Stimulated activated CD8-positive, alpha-beta memory T cell treated with anti-CD3 and anti-CD28 coated beads, Interleukin-15, amount 100 ng/mL, for 1 hour (primary cell): ENCODE measurements at regions not wholly inside any gene's neighbourhood (a gene's known extent, or its start where the extent isn't known, plus 50 kb on each side); places are given as distances from the start of the nearest gene placed in this dataset.
"Not testable (repeated sequence)": the region's sequence is repeated elsewhere in the genome, so short reads cannot be mapped to it uniquely, and the experiment has no call there.

Experiments used
- DNase-seq: peaks from one replicate; pipeline ENCODE4 v3.0.0-alpha.2; 2020; ENCODE audit warnings: low read depth

DNA sequence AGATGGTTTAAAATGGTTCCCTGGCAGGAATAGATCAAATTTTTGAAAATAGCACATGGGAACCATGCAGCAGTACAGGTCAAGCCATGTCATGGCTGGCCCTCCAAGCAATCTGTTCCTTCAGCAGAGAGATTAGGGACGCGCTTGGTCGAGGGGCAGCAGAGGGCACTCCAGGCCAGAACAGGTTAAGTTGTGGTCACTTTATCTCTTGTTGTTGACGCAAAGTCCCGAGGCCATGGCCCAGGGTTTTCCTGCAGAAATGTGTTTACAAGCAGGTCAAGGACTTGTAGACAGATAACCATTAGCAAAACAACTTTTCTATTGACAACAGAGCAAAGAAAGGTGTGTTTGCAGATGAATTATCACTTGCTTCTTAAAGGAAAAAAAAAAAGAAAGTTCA is 570.0 kb upstream of the NR2F2 start:
- DNase-seq = no peak

DNA sequence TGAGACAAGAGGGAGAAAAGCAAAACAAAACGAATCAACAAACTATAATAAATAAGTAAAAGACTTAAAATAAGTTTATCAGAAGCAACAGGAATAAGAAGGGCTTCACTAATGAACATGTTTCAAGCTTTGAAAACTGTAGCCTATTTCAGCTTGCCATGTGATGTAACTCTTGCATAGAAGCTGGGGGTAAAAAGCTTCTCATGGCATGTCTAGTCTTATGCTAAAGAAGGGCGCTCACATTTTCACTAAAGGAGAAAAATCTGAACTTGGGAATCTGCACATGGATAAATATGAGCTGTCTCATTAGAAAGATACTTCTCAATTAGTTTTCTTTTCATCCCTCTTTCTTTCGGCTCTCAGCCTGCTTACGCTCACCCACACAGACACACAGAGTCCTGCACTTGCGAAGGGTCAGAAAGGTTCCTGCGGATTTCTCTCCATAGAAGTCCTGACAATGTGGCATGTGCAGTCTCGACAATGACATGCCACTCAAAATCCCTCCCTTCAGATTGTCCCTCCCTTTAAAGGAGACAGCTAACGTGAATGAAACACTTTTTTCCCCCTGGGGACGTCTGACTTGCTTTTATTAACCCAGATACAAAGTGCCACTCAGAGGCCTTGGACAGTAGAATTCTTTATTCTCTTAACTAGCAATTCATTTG is 568.9 kb upstream of the NR2F2 start:
- no peak for DNase-seq

DNA sequence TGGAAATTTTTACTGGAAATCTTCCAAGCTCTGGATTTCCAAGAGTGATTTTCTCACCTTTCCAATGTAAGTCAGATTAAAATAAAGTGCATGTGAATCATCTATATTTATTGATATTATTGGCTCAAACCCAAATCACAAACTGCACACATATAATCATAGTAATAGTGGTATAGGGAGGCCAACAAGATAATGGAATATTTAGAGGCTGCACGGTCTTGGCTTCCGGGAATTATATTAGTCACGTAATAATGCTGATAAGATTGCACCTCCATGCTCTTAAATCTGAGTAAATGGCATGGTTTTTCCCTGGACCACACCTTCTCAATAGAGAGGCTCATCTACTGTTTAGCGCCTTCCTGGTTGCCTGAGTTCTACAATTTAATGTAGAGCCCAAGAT is 567.1 kb upstream of the NR2F2 start:
- no peak for DNase-seq

DNA sequence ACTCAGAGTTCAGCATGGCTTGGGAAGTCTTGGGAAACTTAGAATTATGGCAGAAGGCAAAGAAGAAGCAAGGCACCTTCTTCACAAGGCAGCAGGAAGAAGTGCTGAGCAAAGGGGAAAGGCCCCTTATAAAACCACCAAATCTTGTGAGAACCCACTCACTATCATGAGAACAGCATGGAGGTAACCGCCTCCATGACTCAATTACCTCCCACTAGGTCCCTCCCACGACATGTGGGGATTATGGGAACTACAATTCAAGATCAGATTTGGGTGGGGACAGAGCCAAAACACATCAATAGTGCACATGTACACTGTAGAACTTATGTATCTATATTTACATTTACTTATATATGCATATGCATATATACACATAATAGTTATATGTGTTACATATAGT is 565.3 kb upstream of the NR2F2 start:
- DNase-seq = no peak

DNA sequence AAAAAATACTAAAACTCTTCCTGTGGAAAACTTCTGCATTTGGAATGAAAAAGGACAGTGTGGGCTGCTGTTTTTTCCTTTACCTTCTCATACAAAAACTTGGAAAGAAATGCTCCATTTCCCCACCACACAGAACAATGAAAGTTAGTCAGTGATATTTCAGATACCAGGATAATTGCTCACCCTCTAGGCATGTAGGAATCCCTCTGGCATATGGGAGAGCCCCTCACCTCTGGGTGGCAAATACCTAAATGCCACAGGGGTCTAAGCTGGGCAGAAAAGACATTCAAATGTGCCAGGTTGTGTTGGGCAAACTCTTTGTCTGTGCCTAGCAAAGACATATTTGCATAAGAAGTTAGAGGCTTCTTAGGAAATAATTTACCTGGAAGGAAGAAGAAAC is 560.3 kb upstream of the NR2F2 start:
- DNase-seq = no peak

DNA sequence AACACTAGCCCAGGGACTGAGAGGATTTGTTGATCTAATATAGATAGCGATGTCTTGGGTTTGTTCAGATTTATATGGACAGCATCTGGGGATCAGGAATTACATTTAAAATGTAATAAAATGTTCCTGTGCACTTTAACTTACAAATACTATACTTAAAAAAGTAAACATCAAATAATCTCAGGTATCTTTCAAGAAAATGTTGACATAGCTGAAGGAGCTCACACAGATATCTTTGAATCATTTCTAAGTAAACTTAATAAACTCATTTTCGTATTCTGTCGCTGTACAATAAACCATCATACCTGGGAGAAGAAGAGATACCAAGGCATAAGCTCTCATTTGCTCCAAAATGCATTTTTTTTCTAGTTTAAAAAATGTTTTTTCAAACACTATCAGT is 557.5 kb upstream of the NR2F2 start:
- no peak for DNase-seq

DNA sequence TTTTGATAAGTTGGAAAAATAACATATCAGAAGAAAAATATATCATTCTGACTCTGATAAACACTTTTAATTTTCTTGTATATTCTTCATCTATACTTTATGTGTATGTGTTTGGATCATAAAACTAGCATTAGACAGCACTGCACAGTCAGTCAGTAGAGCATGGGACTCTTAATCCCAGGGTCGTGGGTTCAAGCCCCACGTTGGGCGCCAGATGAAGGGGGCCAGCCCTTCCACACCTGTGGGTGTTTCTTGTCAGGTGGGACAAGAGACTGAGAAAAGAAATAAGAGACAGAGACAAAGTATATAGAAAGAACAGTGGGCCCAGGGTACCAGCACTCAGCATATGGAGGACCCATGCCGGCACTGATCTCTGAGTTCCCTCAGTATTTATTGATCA is 546.0 kb upstream of the NR2F2 start:
- no peak for DNase-seq

DNA sequence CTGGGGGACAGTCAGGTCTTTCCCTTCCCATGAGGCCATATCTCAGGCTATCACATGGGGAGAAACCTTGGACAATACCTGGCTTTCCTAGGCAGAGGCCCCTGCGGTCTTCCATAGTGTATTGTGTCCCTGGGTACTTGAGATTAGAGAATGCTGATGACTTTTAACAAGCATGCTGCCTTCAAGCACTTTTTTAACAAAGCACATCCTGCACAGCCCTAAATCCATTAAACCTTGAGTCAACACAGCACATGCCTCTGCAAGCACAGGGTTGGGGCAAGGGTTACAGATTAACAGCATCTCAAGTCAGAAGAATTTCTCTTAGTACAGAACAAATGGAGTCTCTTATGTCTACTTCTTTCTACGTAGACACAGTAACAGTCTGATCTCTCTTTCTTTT is 545.2 kb upstream of the NR2F2 start:
- DNase-seq = not testable (repeated sequence)

DNA sequence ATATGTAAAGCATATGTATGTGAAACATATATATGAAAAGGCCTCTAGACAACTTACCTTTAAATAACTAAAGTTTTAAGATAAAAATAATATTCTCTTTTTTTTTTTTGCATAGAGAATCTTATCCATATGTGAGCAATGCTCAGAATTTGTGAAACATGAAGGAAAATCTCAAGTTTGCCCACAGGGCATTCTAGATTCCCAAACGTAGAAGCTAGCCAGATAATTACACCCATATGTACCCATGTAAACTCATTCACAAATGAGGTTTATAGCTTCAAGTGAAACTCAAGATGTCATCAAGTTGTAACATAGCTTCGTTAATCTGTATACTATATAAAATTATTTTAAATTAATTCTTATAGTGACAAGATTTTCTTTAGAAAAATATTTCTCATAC is 537.3 kb upstream of the NR2F2 start:
- DNase-seq = no peak

DNA sequence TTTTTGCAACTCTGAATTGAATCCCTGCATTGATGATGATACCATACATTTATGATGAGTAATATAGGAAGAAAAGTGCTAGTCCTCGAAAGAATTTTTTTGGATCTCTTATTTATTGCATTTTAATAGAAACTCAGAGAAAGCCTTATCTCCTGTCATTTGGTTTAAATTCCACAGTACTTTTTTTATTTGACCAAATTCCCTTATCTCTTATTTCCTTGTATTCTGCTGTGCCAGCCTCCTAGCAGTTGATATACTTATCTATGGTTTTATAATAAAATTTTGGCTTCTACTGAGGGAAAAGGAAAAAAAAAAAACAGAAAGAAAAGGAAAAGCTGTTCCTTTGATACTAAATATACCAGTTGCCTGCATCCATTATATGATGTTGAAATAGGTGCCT is 535.1 kb upstream of the NR2F2 start:
- no peak for DNase-seq

DNA sequence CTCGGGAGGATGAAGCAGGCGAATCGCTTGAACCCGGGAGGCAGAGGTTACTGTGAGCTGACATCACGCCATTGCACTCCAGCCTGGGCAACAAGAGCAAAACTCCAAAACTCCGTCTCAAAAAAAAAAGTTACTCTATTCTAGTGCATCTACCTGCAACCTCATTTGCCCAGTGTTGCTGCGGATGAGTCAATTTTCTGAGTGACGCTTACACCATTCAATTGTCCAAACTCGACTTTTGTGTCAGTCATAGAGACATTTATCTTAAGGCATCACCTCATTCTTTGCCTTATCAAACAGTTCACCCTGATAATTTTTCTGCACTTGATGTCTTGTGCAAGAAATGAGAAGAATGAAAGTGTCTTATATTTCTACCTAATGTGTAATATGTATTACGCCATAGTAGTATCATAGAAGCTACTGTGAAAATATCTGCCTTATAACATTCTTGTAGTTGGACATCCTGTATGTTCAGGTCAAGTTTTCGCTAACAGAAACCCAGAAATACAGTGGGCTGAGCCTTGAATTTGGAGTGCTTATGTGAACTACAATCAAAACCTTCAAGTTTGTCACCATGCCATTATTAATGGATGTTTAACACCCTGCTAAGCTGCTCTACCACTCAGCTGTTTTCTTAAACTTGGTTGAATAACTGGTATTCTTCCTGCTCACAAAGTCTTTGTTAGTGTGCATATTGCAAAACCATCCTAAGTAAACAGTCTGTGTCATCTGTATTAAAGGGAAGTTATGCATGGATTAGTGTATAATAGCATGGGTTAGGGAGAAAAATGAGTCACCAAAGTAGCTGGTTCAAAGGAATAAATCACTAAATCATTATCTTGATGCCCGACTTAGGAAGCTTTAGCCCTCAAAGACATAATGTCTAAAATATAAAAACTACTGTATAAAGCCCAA is 531.0 kb upstream of the NR2F2 start:
- DNase-seq = no peak

DNA sequence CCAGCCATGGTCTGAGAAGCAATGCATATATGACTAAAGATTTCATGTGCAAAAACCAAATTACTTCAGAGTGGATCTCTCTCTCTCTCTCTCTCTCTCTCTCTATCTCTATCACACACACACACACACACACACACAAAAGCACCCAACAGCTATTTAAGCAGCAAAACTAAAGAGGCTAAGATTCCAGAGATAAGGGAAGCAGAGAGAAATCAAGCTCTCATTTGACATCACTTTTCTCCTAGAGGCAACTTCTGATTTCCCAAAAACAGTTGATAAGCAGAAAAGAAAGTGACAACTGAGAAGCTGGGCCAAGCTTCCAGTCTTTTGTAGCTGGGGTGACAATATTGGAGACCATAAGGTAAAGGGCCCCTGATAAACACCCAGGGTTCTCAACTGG is 526.0 kb upstream of the NR2F2 start:
- DNase-seq = no peak

DNA sequence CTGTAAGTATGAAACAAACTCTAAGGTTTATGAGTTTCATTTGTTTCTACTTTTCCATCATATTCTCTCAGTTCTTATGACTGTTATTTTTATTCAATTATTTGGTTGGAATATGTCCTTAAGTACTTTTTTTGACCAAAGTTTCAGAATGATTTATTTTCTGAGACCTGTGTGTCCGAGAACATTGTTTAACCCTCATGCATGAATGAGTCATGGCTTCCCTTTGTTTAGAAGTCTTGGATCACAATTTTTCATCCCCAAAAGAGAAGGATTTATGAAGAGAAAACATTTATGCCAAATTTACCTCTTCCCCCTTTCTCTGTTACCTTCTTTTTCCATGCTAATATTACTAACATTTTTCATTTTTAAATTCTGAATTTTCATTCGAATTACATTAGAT is 518.0 kb upstream of the NR2F2 start:
- no peak for DNase-seq

DNA sequence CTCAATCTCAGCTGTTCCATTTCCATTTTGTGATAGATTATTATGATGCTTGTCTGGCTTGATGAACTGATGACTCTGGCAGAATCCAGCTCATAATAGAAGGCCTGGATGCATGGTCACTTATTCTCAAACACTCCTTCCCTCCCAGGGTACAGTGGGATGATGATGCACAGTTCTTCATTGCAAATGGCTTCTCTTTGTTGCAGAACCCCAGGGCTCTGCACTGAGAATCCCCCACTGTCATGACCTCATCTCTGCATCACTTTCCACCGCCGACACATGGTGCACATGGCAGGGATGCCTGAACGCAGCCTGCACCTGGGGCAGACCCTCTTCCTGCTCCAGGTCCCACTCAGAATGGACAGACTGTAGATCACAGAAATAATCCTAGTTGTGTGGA is 515.6 kb upstream of the NR2F2 start:
- DNase-seq = no peak

DNA sequence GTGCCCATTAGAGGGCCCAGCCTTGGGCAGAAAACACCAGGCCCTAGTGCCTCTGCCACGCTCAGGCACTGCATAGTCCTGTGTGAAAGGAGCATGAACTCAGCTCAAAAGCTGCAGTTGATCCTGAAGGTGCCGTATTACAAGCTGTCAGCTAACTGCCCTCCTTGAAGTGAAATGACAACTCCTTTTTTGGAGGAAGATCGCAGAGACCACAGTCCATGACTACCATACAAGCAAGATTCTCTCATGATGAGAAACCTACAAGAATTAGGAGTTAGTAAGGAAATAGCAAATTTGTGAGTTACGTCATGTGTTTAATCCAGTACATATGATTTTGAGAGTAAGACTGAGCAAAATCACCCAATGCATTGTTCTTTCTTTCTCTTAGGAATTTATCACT is 513.9 kb upstream of the NR2F2 start:
- no peak for DNase-seq

DNA sequence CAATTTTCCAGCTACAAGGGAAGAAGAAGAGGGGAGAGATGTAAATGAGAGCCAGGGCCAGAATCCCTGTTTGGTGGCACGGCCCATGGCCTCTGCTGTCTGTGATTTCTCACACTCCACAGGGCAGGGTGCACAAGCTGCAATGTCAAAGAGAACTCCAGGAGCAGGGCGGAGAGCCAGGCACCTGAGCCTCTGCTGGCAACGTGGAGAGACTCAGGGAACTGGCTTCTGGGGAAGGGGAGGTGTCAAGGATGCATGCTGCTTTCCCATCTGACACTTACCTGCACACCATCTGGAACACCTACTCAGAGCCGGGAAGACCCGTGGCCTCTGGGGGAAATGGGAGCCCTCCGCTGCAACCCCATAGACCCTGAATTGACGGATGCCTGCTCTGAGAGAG is 507.5 kb upstream of the NR2F2 start:
- no peak for DNase-seq

DNA sequence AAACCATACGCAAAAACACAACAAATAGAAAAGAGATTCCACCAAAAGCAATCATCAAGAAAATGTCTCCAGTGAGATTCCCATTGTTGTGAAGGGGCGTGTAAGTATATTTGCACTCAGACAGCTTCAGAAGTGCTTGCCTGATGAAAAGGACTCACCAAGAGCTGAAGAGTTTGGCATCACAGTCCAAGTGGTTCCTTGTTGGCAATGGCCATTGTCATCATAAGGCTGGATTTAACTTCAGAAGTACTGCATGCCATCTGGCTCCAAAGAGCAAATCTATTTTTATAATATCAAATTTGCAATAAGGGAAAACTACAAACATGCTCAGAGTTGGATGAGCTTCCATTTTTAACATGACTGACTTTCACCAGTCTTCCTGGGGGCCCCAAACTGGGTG is 505.3 kb upstream of the NR2F2 start:
- DNase-seq = no peak

DNA sequence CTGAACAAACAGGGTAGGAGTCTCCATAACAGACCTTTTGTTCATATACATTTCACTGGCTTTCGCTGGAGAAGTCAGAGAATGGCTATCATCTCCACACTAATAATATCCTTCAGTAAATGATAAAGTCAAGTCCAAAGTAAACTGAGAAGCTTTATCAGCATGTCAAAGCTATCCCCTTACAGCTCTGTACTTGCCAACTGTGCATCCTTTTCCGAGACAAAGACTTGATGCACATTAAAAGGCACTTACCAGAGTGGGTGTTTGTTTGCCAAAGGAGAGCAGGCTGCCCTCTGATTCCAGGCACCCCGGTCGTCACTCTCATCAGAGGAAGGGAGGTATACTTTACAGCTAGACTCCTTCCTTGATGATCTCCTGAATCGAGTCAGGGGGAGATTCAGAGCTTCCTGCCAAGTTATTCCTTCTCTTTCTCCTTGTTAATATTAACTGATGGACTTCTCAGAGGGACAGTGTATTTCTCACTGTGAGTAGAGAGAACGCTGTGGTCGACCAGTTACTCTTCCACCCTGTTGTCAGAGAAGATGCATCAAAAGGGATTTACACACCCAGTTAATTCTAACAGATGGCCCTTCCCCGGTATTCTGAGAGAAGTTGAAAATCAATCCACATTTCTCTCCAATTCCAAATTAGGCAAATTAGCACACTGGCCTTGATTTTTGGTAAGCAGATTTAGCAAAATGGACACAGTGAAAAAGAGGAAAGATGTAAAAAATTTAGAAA is 504.7 kb upstream of the NR2F2 start:
- DNase-seq = no peak

DNA sequence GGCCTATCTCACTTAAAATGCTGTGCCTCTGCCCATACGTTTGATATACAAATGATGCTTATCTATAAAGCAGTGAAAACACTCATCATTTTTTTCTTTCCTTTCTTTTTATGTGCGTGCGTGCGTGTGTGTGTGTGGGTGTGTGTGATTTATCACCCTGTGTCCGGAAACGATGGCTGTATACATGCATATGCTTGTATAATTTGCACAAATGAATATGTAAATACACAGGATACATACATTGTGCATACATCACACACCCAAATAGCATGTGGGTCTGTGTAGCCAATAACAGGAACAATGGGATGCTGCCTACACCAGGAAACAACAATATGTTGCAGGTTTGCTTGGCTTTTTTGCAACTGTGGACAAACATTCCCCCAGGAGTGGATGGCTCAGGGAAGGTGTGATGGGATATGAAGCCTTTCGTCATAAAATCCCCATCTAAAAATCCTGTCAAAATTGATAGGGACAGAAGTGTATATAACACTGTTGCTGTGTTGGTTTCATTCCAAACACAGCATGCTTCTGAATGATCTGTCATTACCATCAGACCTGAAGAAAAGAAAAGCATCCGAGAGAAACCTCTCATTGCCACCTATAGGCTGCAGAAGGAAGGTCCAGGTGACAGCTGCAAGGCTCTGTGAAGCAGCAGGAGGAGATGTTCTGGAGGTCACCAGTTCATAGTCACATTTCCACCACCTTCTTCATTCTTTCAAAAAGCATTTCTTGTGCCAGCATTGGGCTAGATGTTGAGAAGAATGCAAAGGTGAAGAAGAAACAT is 503.9 kb upstream of the NR2F2 start:
- no peak for DNase-seq

DNA sequence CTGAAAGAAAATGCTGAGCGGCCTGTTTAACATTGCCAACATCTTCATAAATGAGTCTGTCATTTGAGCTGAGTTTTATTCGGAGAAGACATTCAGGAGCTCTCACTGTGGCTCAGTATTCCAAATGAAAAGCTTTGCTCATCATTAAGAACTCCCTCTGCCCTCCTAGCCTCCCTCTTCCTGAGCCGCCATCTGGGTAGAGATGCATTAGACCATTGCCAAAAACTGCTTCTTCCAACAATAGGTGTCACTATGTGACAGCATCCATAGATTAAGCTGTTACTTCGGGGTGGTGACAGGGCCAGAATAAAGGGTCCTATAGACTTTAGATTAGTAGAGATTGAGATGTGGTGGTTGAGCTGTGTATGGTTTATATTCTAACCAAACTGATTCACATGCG is 501.4 kb upstream of the NR2F2 start:
- no peak for DNase-seq

DNA sequence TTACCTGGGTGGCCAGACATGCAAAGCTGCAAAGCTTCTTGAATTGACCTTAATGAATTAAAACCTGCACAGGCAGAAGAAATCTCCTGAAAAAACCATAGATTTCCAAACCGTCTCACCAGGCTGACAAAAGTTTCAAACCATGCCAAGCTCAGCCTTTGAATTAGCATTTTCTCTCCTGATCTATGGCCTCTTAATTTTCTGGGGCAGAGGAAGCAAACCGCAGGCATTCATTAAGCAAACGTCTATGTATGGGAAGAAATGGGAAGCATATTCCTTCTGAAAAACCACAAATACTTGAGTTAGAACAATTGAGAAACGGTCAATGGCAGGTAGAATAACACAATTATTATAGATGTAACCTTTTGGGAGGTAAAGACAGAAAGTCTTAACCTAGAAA is 500.2 kb upstream of the NR2F2 start:
- no peak for DNase-seq

DNA sequence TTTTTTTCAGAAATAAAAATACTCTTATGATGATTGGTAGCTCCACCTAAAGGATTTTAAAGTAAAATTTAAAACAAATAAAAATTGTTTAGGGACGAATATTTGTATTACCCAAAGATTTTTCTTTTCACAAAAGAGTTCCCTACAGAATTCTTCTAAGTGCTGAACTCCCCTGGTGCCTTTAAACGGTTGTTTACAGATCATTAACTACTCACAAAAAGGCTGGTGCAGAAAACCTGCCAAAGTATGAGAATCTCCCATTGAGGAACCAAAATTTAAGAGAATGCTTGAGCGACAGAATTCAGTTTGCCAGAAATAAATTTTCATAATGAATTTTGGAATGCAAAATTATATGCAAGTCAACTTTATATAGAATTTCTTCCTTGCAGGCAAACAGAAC is 497.8 kb upstream of the NR2F2 start:
- DNase-seq = no peak
